ENCODE measurements at regions not wholly inside any gene's neighbourhood (a gene's known extent, or its start where the extent isn't known, plus 50 kb on each side); places are given as distances from the start of the nearest gene placed in this dataset.
A peak's percentile ranks its signal among the peaks of the same experiment; 100 is the strongest.

GRCh38 chr10:33448421-33449140 is 114.1 kb upstream of the NRP1 start:
- Histone ChIP-seq H3K27ac (replicated peaks) (no peak overlapping the region), H3K27me3 (ENCODE audit: insufficient read depth, poor library complexity, severe bottlenecking) (no peaks in the 10 kb centered on the region), H3K4me3 (replicated peaks; ENCODE audit: insufficient read depth, low read length) (no peak overlapping the region)
- TF ChIP-seq POLR2AphosphoS5 (IDR thresholded peaks at IDR 0.05; ENCODE audit: low read depth) (no peak), SPI1 (IDR thresholded peaks at IDR 0.05; ENCODE audit: borderline replicate concordance, low read depth) (no peak), CTCF (IDR thresholded peaks at IDR 0.05; ENCODE audit: insufficient read depth, low read length) (no peak), REST (IDR thresholded peaks at IDR 0.05; ENCODE audit: insufficient replicate concordance, low read depth) (no peak), GABPA (IDR thresholded peaks at IDR 0.05; ENCODE audit: low read depth) (no peak)
- DNase-seq (ENCODE audit: low read depth in 1 of 2, low spot score in 1 of 2), result no peak

DNA sequence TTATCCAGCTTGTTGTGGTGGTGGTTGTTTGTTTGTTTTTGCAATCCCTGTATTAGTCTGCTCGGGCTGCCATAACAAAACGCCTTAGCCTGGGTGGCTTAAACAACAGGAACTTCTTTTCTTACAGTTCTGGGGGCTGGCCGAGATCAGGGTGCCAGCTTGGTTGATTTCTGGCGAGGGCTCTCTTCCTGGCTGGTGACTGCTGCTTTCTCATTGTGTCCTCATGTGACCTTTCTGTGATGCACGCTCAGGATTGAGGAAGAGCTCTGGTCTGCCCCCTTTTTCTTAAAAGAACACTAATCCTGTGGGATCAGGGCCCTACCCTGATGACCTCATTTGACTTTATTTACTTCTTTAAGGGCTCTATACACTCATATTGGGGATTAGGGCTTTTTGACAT is 107.1 kb upstream of the NRP1 start:
- peak; percentile 14; the same call in 1 of the 2 replicates for TF ChIP-seq SPI1 (IDR thresholded peaks at IDR 0.05; ENCODE audit: borderline replicate concordance, low read depth)
- no peak for TF ChIP-seq CTCF (IDR thresholded peaks at IDR 0.05; ENCODE audit: insufficient read depth, low read length)
- TF ChIP-seq POLR2AphosphoS5 (IDR thresholded peaks at IDR 0.05; ENCODE audit: low read depth), result no peak
- no peak for TF ChIP-seq REST (IDR thresholded peaks at IDR 0.05; ENCODE audit: insufficient replicate concordance, low read depth)
- TF ChIP-seq GABPA (IDR thresholded peaks at IDR 0.05; ENCODE audit: low read depth), result no peak

DNA sequence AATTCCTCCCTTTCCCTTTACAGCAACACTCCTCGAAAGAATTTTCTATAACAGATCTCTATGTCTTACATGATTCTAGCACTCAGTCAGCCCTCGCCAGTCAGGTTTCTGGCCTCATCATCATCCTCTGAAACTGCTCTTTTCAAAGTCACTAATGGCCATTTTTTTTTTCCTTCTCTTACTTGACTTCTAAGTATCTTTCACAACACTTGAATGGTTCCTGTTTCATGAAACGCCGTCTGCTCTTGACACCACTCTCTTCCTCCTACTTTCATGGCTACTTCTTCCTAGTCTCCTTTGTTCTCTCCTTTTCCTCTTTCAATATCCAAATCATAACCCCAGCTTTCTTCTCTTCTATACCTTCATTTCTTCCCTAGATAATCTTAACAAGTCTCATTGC is 100.5 kb upstream of the NRP1 start:
- Histone ChIP-seq H3K4me3 (replicated peaks; ENCODE audit: insufficient read depth, low read length) (no peak overlapping the region), H3K27ac (replicated peaks) (peak overlapping the region; percentile 22; the same call in 1 of the 2 replicates), H3K27me3 (ENCODE audit: insufficient read depth, poor library complexity, severe bottlenecking) (no peaks in the 10 kb centered on the region)
- TF ChIP-seq POLR2AphosphoS5 (IDR thresholded peaks at IDR 0.05; ENCODE audit: low read depth), result no peak
- peak; percentile 10; the same call in 1 of the 2 replicates for TF ChIP-seq SPI1 (IDR thresholded peaks at IDR 0.05; ENCODE audit: borderline replicate concordance, low read depth)
- DNase-seq (ENCODE audit: low read depth in 1 of 2, low spot score in 1 of 2), result peak; percentile 16 to 49

More for the DNA sequence above, 107.1 kb upstream of the NRP1 start:
- Histone ChIP-seq H3K4me3 (replicated peaks; ENCODE audit: insufficient read depth, low read length) (no peak overlapping the region), H3K27ac (replicated peaks) (no peak overlapping the region), H3K27me3 (ENCODE audit: insufficient read depth, poor library complexity, severe bottlenecking) (no peaks in the 10 kb centered on the region)
- peak in 1 of 2 experiments; percentile 15 for DNase-seq (ENCODE audit: low read depth in 1 of 2, low spot score in 1 of 2)

GRCh38 chr10:33428682-33429081 is 94.2 kb upstream of the NRP1 start:
- no peak for DNase-seq (ENCODE audit: low read depth in 1 of 2, low spot score in 1 of 2)
- Histone ChIP-seq H3K27ac (replicated peaks) (no peak overlapping the region), H3K27me3 (ENCODE audit: insufficient read depth, poor library complexity, severe bottlenecking) (no peaks in the 10 kb centered on the region), H3K4me3 (replicated peaks; ENCODE audit: insufficient read depth, low read length) (no peak overlapping the region)
- no peak for TF ChIP-seq SPI1 (IDR thresholded peaks at IDR 0.05; ENCODE audit: borderline replicate concordance, low read depth)

- DNase-seq (ENCODE audit: low read depth in 1 of 2, low spot score in 1 of 2), result no peak
- no peak for TF ChIP-seq CTCF (IDR thresholded peaks at IDR 0.05; ENCODE audit: insufficient read depth, low read length)
- TF ChIP-seq GABPA (IDR thresholded peaks at IDR 0.05; ENCODE audit: low read depth), result no peak
- no peak for TF ChIP-seq SPI1 (IDR thresholded peaks at IDR 0.05; ENCODE audit: borderline replicate concordance, low read depth)
- TF ChIP-seq POLR2AphosphoS5 (IDR thresholded peaks at IDR 0.05; ENCODE audit: low read depth), result no peak
- TF ChIP-seq REST (IDR thresholded peaks at IDR 0.05; ENCODE audit: insufficient replicate concordance, low read depth), result no peak
- Histone ChIP-seq H3K4me3 (replicated peaks; ENCODE audit: insufficient read depth, low read length) (no peak overlapping the region), H3K27ac (replicated peaks) (no peak overlapping the region), H3K27me3 (ENCODE audit: insufficient read depth, poor library complexity, severe bottlenecking) (no peaks in the 10 kb centered on the region)
Measured at GRCh38 chr10:33423154-33423529, 88.7 kb upstream of the NRP1 start.

All from HL-60 (cell line).